WTC11 (cell line): ENCODE measurements at regions not wholly inside any gene's neighbourhood (a gene's known extent, or its start where the extent isn't known, plus 50 kb on each side); places are given as distances from the start of the nearest gene placed in this dataset.
"Not testable (repeated sequence)": the region's sequence is repeated elsewhere in the genome, so short reads cannot be mapped to it uniquely, and the experiment has no call there.

Source experiments
- ATF1 ChIP-seq: sonication (generic); formaldehyde crosslinking; IDR thresholded peaks from 2 replicates; pipeline ENCODE4 v1.8.1; 2023; ENCODE audit warnings: mild to moderate bottlenecking, moderate library complexity, missing genetic modification reagents
- CTCF ChIP-seq: fragments of 200-600 bp; IDR thresholded peaks from 2 replicates; pipeline ENCODE4 v1.8.0; 2022; ENCODE audit warnings: antibody characterized with exemption
- ETV6 ChIP-seq: sonication (generic); formaldehyde crosslinking; IDR thresholded peaks from 2 replicates; pipeline ENCODE4 v1.8.1; 2022; ENCODE audit warnings: mild to moderate bottlenecking, missing genetic modification reagents
- FOXK1 ChIP-seq: sonication (generic); formaldehyde crosslinking; IDR thresholded peaks from 2 replicates; pipeline ENCODE4 v1.8.0; 2022; ENCODE audit warnings: mild to moderate bottlenecking, moderate library complexity, missing genetic modification reagents
- FOXP4 ChIP-seq: sonication (generic); formaldehyde crosslinking; IDR thresholded peaks from 2 replicates; pipeline ENCODE4 v1.8.0; 2022; ENCODE audit warnings: mild to moderate bottlenecking, missing genetic modification reagents
- MAX ChIP-seq: sonication (generic); formaldehyde crosslinking; IDR thresholded peaks from 2 replicates; pipeline ENCODE4 v1.8.0; 2022; ENCODE audit warnings: mild to moderate bottlenecking, missing genetic modification reagents
- NFE2L1 ChIP-seq: sonication (generic); formaldehyde crosslinking; IDR thresholded peaks from 2 replicates; pipeline ENCODE4 v1.8.1; 2023; ENCODE audit warnings: missing genetic modification reagents
- NR3C1 ChIP-seq: sonication (generic); formaldehyde crosslinking; conservative IDR thresholded peaks from 2 replicates; pipeline ENCODE4 v1.8.1; 2023; ENCODE audit warnings: low read depth, mild to moderate bottlenecking, missing genetic modification reagents
- USF1 ChIP-seq: sonication (generic); formaldehyde crosslinking; IDR thresholded peaks from 2 replicates; pipeline ENCODE4 v1.8.0; 2022; ENCODE audit warnings: mild to moderate bottlenecking, missing genetic modification reagents
- USF2 ChIP-seq: sonication (generic); formaldehyde crosslinking; IDR thresholded peaks from 2 replicates; pipeline ENCODE4 v1.8.1; 2023; ENCODE audit warnings: mild to moderate bottlenecking, missing genetic modification reagents, moderate library complexity
- ZNF138 ChIP-seq: sonication (generic); formaldehyde crosslinking; conservative IDR thresholded peaks from 2 replicates; pipeline ENCODE4 v1.8.1; 2022; ENCODE audit warnings: mild to moderate bottlenecking, moderate library complexity, missing genetic modification reagents

- TF ChIP-seq ZNF138 (CRISPR knock-in tag); CTCF; NR3C1 (CRISPR knock-in tag); ATF1 (CRISPR knock-in tag); USF1 (CRISPR knock-in tag); NFE2L1; USF2; ETV6 (CRISPR knock-in tag); FOXP4; FOXK1 (CRISPR knock-in tag); MAX (CRISPR knock-in tag): not testable (repeated sequence)
These were observed 953.2 kb downstream of the STIM2 start for GRCh38 chr4:27813699-27814425.
